ENCODE measurements at regions not wholly inside any gene's neighbourhood (a gene's known extent, or its start where the extent isn't known, plus 50 kb on each side); places are given as distances from the start of the nearest gene placed in this dataset.

DNA sequence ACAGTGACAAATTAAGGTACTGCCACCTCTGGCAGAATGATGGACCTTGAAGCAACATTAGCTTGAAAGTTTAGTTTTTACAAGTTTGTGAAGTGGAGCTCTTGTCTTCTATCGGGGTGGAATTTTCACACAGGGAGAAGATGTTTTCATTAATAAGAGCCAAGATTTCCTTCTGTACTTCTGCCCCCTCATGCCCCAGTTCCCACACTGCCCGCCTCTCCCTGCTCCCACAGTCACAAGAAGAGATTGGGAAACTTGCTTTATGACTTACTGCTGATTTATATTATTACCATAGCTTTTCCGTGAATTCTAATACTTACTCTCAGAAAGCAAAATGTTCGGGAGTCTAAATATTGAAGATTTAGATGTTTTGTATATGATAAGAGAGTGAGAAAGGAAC lies 539.8 kb upstream of the ARX start:
- DNase-seq (ENCODE audit: low spot score): no peak
- H3K9ac ChIP-seq: no peak overlapping the region
- H3K79me2 ChIP-seq (ENCODE audit: low read depth): no peaks in the 10 kb centered on the region
- H4K20me1 ChIP-seq (ENCODE audit: low read depth): no peaks in the 10 kb centered on the region
- no peaks in the 10 kb centered on the region for H3K4me1 ChIP-seq
- H3K4me1 Mint-ChIP-seq: peaks cover 2% of the 10 kb centered on the region
- no peaks in the 10 kb centered on the region for H3K9me3 Mint-ChIP-seq
- no peaks in the 10 kb centered on the region for H3K9me3 ChIP-seq (ENCODE audit: low read depth)
- peaks cover 2% of the 10 kb centered on the region for H3K27me3 Mint-ChIP-seq (ENCODE audit: insufficient read depth, low read depth)
- no peak overlapping the region for H3K4me2 ChIP-seq
- no peaks in the 10 kb centered on the region for H3K36me3 ChIP-seq
- H3K4me3 Mint-ChIP-seq: no peak overlapping the region
- H3K27ac ChIP-seq: no peak overlapping the region
- H3F3A ChIP-seq (ENCODE audit: low read depth): no peaks in the 10 kb centered on the region
- H3K36me3 Mint-ChIP-seq: no peaks in the 10 kb centered on the region
- TF ChIP-seq, protein P1, sequence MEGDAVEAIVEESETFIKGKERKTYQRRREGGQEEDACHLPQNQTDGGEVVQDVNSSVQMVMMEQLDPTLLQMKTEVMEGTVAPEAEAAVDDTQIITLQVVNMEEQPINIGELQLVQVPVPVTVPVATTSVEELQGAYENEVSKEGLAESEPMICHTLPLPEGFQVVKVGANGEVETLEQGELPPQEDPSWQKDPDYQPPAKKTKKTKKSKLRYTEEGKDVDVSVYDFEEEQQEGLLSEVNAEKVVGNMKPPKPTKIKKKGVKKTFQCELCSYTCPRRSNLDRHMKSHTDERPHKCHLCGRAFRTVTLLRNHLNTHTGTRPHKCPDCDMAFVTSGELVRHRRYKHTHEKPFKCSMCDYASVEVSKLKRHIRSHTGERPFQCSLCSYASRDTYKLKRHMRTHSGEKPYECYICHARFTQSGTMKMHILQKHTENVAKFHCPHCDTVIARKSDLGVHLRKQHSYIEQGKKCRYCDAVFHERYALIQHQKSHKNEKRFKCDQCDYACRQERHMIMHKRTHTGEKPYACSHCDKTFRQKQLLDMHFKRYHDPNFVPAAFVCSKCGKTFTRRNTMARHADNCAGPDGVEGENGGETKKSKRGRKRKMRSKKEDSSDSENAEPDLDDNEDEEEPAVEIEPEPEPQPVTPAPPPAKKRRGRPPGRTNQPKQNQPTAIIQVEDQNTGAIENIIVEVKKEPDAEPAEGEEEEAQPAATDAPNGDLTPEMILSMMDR (IDR thresholded peaks at IDR 0.05): no peak
- no peak for TF ChIP-seq EZH2phosphoT487 (IDR thresholded peaks at IDR 0.05)
- TF ChIP-seq EZH2 (IDR thresholded peaks at IDR 0.05): no peak
- no peak overlapping the region for H3K4me3 ChIP-seq
- no peaks in the 10 kb centered on the region for H3K27me3 ChIP-seq
- no peak overlapping the region for H3K27ac Mint-ChIP-seq
- H2AFZ ChIP-seq (replicated peaks): no peak overlapping the region

DNA sequence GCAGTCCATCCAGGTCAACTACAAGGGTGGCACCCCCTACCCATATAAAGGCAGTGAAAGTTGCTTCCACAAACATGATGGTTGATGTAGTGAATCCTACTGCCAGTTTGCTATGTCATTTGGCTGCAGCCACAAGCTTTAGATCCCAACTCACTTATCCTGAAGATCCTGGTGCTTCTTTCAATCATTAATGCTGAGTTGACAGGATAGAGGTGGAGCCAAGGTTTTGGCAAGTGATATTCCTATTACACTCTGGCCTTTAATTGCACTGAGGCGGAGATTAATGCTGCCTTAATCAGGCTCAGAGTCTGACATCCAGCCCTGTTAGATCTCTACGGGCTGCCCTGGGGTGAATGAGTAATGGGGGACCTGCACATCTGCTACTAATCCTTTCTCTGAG lies 542.4 kb upstream of the ARX start:
- no peaks in the 10 kb centered on the region for H3K4me1 ChIP-seq
- no peak for DNase-seq (ENCODE audit: low spot score)
- H2AFZ ChIP-seq (replicated peaks): no peak overlapping the region
- no peak for TF ChIP-seq EZH2 (IDR thresholded peaks at IDR 0.05)
- TF ChIP-seq, protein P1 (IDR thresholded peaks at IDR 0.05): no peak
- TF ChIP-seq EZH2phosphoT487 (IDR thresholded peaks at IDR 0.05): no peak
- H3K4me3 ChIP-seq: no peak overlapping the region
- H3K27ac ChIP-seq: no peak overlapping the region
- H3K4me2 ChIP-seq: no peak overlapping the region
- H3F3A ChIP-seq (ENCODE audit: low read depth): no peaks in the 10 kb centered on the region
- H3K4me3 Mint-ChIP-seq: no peak overlapping the region
- H3K27me3 Mint-ChIP-seq (ENCODE audit: insufficient read depth, low read depth): peaks cover 2% of the 10 kb centered on the region
- no peak overlapping the region for H3K27ac Mint-ChIP-seq
- no peaks in the 10 kb centered on the region for H3K27me3 ChIP-seq
- H4K20me1 ChIP-seq (ENCODE audit: low read depth): no peaks in the 10 kb centered on the region
- H3K4me1 Mint-ChIP-seq: no peaks in the 10 kb centered on the region
- H3K36me3 ChIP-seq: no peaks in the 10 kb centered on the region
- no peaks in the 10 kb centered on the region for H3K36me3 Mint-ChIP-seq
- no peaks in the 10 kb centered on the region for H3K79me2 ChIP-seq (ENCODE audit: low read depth)
- H3K9me3 Mint-ChIP-seq: peaks cover 7% of the 10 kb centered on the region
- H3K9me3 ChIP-seq (ENCODE audit: low read depth): peaks cover 4% of the 10 kb centered on the region
- no peak overlapping the region for H3K9ac ChIP-seq

DNA sequence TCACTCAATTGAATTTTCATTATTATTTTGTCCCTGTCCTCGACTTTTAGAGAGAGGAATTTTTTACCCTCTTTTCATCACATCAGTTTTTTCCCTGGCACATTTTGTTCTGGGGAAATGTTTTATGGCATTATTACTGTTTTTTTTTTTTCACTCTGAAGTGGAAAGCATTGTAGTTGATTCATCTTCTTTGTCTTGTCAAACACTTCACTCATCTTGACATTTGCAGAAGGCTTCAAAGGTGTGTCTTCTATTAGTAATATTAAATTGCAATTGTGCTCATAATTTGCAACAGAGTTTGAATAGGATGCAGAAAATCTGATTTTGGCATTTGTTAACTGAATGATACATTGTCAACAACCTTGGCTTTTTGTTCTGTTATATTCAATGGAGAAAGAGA lies 545.4 kb upstream of the ARX start:
- H3K36me3 ChIP-seq: no peaks in the 10 kb centered on the region
- TF ChIP-seq EZH2phosphoT487 (IDR thresholded peaks at IDR 0.05) (no peak), EZH2 (IDR thresholded peaks at IDR 0.05) (no peak)
- TF ChIP-seq, protein P1 (IDR thresholded peaks at IDR 0.05): no peak
- Mint-ChIP-seq H3K9me3 (peaks cover 7% of the 10 kb centered on the region), H3K27ac (no peak overlapping the region), H3K4me1 (no peaks in the 10 kb centered on the region), H3K4me3 (no peak overlapping the region), H3K36me3 (no peaks in the 10 kb centered on the region), H3K27me3 (ENCODE audit: insufficient read depth, low read depth) (peaks cover 4% of the 10 kb centered on the region)
- H3K27ac ChIP-seq: no peak overlapping the region
- H4K20me1 ChIP-seq (ENCODE audit: low read depth): no peaks in the 10 kb centered on the region
- DNase-seq (ENCODE audit: low spot score): no peak
- no peaks in the 10 kb centered on the region for H3F3A ChIP-seq (ENCODE audit: low read depth)
- no peak overlapping the region for H3K4me2 ChIP-seq
- H3K4me1 ChIP-seq: no peaks in the 10 kb centered on the region
- H2AFZ ChIP-seq (replicated peaks): no peak overlapping the region
- H3K4me3 ChIP-seq: no peak overlapping the region
- no peak overlapping the region for H3K9ac ChIP-seq
- no peaks in the 10 kb centered on the region for H3K79me2 ChIP-seq (ENCODE audit: low read depth)
- no peaks in the 10 kb centered on the region for H3K27me3 ChIP-seq
- peaks cover 4% of the 10 kb centered on the region for H3K9me3 ChIP-seq (ENCODE audit: low read depth)
